Muscle of leg (tissue), 3 donors: ENCODE measurements at regions not wholly inside any gene's neighbourhood (a gene's known extent, or its start where the extent isn't known, plus 50 kb on each side); places are given as distances from the start of the nearest gene placed in this dataset.

Source experiments
- DNase-seq: peaks from one replicate; pipeline ENCODE4 v3.0.0; 2013
- H3K27ac ChIP-seq: one replicate; pipeline ENCODE4 v1.5.1; 2013; ENCODE audit warnings: mild to moderate bottlenecking, low read length, control low read depth
- H3K27me3 ChIP-seq: one replicate; pipeline ENCODE4 v1.6.1; 2013; ENCODE audit warnings: low read length; ENCODE audit not compliant: control insufficient read depth, insufficient read depth
- H3K36me3 ChIP-seq: one replicate; pipeline ENCODE4 v1.6.1; 2013; ENCODE audit warnings: low read length; ENCODE audit not compliant: control insufficient read depth, insufficient read depth
- H3K4me1 ChIP-seq: one replicate; pipeline ENCODE4 v1.6.1; 2013; ENCODE audit warnings: low read length; ENCODE audit not compliant: control insufficient read depth, insufficient read depth
- H3K4me3 ChIP-seq: one replicate; pipeline ENCODE4 v1.5.1; 2013; ENCODE audit warnings: low read length, control low read depth
- H3K9me3 ChIP-seq: replicated peaks from 2 replicates; pipeline ENCODE4 v1.6.1; 2013; ENCODE audit warnings: low read depth, low read length; ENCODE audit not compliant: control insufficient read depth
- WGBS: methylation state at CpG from one replicate; pipeline ENCODE4 v1.1.5; 2013; ENCODE audit warnings: missing lambda C conversion rate; ENCODE audit not compliant: insufficient coverage; 5-methylcytosine and 5-hydroxymethylcytosine counted together

DNA sequence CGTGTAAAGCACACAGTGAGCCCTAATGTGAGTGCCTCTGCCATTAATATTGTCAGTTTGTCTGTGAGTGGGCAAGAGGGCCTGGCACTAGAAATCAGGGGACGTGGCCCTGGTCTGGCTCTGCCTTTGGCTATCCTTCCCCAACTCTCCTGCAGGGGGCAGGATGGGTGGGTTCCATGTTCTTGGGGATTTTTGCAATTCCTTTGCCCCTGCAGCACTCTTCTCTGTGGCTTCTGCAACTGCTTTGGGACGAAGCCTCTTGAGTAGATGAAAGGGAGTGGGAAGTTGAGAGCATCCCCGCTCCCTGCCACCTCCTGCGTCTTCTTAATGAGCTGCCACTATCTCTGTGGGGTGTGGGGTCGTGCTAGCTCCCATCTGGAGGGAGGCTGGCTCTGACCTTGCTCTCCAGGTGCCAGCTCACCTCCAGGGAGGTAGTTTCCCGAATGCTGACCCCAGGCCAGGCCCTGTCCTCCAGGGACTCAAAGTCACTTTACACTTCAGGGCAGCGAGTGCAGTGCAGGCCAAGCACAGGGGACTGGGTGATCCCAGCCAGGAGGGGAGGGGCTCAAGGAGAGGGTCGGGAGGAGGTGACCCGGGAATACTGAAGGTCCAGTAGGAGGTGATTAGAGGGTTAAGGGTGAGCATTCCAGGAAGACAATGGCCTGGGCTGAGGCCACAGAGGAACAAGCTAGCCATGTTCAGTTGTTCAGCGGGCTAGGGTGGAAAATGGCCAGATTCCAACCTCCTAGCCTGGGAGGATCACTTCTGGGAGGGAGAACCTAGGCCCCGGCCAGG is 121.0 kb upstream of the NLRP1 start:
- WGBS: 22% methylated on average over 6 of the region's 12 CpGs
- H3K27me3 ChIP-seq: peaks cover 14% of the 10 kb centered on the region

GRCh38 chr17:5705876-5706576 is 121.7 kb upstream of the NLRP1 start:
- Histone ChIP-seq H3K27me3 (peaks cover 8% of the 10 kb centered on the region), H3K4me3 (no peak overlapping the region), H3K4me1 (peaks cover 5% of the 10 kb centered on the region), H3K36me3 (no peaks in the 10 kb centered on the region), H3K9me3 (peaks cover 10% of the 10 kb centered on the region), H3K27ac (no peak overlapping the region)
- WGBS: 79% methylated on average over 5 of the region's 10 CpGs
- DNase-seq: no peak

More for the DNA sequence above, 121.0 kb upstream of the NLRP1 start:
- Histone ChIP-seq H3K36me3 (no peaks in the 10 kb centered on the region), H3K9me3 (peaks cover 10% of the 10 kb centered on the region), H3K4me1 (peaks cover 5% of the 10 kb centered on the region), H3K4me3 (no peak overlapping the region), H3K27ac (no peak overlapping the region)
- no peak for DNase-seq

DNA sequence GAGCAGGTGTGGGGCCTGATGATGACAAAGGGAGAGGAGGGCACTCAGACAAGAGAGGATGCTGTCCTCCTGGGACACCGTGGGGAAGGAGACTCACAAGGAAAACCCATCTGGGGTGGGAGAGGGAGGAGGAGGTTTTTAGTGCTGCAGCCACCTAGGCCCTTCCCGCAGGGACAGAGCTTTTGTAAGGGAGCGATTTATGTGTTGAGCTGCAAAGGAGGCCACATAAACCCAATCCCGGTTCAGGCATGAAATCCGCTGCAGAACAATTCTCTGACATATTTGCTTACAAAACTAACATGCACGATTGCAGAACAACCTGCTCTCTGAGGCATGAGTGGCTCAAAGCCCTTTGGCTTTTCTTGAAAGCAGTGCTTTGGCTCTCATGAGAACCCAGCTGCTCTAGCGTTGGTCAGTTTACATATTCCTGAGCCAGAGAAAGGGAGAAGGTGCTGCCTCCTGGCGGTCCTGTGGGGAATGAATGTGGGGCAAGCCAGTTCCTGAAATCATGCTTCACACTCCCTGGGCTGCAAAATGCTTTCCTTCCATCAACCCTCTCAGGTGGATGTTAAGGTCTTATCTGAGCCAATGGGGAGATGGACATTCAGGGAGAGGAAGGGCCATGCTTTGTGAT is 122.4 kb upstream of the NLRP1 start:
- H3K4me1 ChIP-seq: peaks cover 5% of the 10 kb centered on the region
- peaks cover 10% of the 10 kb centered on the region for H3K27me3 ChIP-seq
- peak; percentile 85 for DNase-seq
- H3K27ac ChIP-seq: no peak overlapping the region
- H3K4me3 ChIP-seq: no peak overlapping the region
- peaks cover 10% of the 10 kb centered on the region for H3K9me3 ChIP-seq
- no peaks in the 10 kb centered on the region for H3K36me3 ChIP-seq
- WGBS: 16% methylated on average over 3 of the region's 8 CpGs

DNA sequence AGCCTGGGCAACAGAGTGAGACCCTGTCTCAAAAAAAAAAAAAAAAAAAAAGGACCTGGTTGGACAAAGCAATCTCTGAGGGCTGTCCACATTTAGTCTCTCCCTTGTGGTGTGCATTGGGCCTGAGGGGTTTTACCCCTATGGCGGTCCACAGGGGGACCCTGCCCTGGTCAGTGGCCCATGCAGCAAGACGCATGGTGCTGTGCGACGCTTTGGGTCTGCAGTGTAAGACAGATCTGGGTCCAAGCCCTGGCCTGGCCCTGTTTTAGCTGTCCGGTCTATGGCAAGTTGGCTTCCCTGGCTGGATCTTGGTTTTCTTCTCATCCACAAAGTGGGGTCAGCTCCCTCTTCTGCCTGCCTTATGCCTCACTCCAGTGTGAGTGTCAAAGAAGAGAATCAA is 123.2 kb upstream of the NLRP1 start:
- H3K9me3 ChIP-seq: peaks cover 10% of the 10 kb centered on the region
- no peaks in the 10 kb centered on the region for H3K36me3 ChIP-seq
- H3K4me3 ChIP-seq: no peak overlapping the region
- peaks cover 12% of the 10 kb centered on the region for H3K27me3 ChIP-seq
- WGBS: 91% methylated on average over 5 of the region's 5 CpGs
- peaks cover 5% of the 10 kb centered on the region for H3K4me1 ChIP-seq
- no peak overlapping the region for H3K27ac ChIP-seq
- no peak for DNase-seq

DNA sequence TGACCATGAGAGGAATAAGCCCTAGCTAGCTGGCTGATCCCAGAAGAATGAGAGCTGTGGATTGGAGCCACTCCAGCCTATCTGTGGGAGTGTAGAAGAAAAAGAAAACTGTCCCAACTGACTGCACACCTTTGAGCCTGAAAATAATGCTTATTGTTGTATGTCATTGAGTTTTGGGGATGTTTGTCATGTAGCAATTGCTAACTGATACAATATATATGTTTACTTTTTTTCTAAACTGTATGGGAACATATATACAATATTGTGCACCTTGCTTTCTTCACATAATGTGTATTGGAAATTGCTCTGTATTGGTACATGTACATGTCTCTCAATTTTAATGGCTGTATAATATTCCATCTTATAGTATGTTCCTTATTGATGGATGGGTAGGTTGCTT is 124.0 kb upstream of the NLRP1 start:
- Histone ChIP-seq H3K36me3 (no peaks in the 10 kb centered on the region), H3K9me3 (peaks cover 6% of the 10 kb centered on the region), H3K27me3 (peaks cover 8% of the 10 kb centered on the region), H3K4me3 (no peak overlapping the region), H3K4me1 (peaks cover 5% of the 10 kb centered on the region), H3K27ac (no peak overlapping the region)
- no peak for DNase-seq

- no peaks in the 10 kb centered on the region for H3K36me3 ChIP-seq
Observed at GRCh38 chr17:5711344-5711743, 127.0 kb upstream of the NLRP1 start.

DNA sequence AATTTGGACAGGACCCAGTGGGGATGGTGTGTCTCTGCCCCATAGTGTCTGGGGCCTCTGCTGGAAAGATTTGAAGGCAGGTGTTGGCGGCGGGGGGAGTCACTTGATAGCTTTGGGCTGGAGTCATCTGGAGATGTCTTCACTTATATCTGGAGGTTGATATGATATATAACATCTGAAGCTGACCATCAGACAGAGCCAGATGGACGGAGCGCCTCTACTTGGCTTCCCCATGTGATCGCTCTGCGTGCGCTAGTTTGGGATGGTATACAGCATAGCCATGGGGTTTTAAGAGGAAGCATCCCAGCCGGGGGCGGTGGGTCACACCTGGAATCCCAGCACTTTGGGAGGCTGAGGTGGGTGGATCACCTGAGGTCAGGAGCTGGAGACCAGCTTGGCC is 130.7 kb upstream of the NLRP1 start:
- no peak for DNase-seq
- H3K36me3 ChIP-seq: no peaks in the 10 kb centered on the region
- H3K4me1 ChIP-seq: no peaks in the 10 kb centered on the region
- H3K27ac ChIP-seq: no peak overlapping the region
- H3K4me3 ChIP-seq: no peak overlapping the region
- 89% methylated on average over 7 of the region's 9 CpGs for WGBS
- peaks cover 15% of the 10 kb centered on the region for H3K27me3 ChIP-seq
- H3K9me3 ChIP-seq: no peaks in the 10 kb centered on the region

More at GRCh38 chr17:5711344-5711743, 127.0 kb upstream of the NLRP1 start:
- Histone ChIP-seq H3K27me3 (peaks cover 12% of the 10 kb centered on the region), H3K27ac (no peak overlapping the region), H3K4me3 (no peak overlapping the region), H3K4me1 (peaks cover 5% of the 10 kb centered on the region), H3K9me3 (peaks cover 6% of the 10 kb centered on the region)
- DNase-seq: no peak
- no CpG with 5 or more reads among the region's 8 CpGs for WGBS

DNA sequence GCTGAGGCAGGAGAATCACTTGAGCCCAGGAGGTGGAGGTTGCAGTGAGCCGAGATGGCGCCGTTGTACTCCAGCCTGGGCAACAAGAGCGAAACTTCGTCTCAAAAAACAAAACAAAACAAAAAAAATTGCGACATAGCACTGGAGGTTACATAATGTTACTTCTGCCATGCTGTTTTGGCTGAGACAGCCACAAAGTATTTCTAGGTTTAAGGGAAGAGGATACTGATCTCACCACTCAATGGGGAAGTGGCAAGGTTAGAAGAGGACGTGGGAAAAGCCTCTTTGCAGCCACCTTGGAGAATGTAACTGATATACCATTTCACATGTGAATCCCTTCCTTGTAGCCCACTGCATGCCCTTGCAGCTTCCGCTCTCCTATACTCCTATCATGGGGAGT is 131.2 kb upstream of the NLRP1 start:
- DNase-seq: peak; percentile 38
- H3K4me1 ChIP-seq: no peaks in the 10 kb centered on the region
- no peak overlapping the region for H3K4me3 ChIP-seq
- 80% methylated on average over 1 of the region's 8 CpGs for WGBS
- H3K36me3 ChIP-seq: no peaks in the 10 kb centered on the region
- peaks cover 15% of the 10 kb centered on the region for H3K27me3 ChIP-seq
- no peaks in the 10 kb centered on the region for H3K9me3 ChIP-seq
- H3K27ac ChIP-seq: no peak overlapping the region

- H3K9me3 ChIP-seq: no peaks in the 10 kb centered on the region
- H3K4me3 ChIP-seq: no peak overlapping the region
- H3K4me1 ChIP-seq: no peaks in the 10 kb centered on the region
- DNase-seq: no peak
- peaks cover 10% of the 10 kb centered on the region for H3K27me3 ChIP-seq
- 67% methylated on average over 1 of the region's 4 CpGs for WGBS
- H3K27ac ChIP-seq: no peak overlapping the region
- H3K36me3 ChIP-seq: no peaks in the 10 kb centered on the region
Observed at GRCh38 chr17:5718726-5719125, 134.4 kb upstream of the NLRP1 start.

DNA sequence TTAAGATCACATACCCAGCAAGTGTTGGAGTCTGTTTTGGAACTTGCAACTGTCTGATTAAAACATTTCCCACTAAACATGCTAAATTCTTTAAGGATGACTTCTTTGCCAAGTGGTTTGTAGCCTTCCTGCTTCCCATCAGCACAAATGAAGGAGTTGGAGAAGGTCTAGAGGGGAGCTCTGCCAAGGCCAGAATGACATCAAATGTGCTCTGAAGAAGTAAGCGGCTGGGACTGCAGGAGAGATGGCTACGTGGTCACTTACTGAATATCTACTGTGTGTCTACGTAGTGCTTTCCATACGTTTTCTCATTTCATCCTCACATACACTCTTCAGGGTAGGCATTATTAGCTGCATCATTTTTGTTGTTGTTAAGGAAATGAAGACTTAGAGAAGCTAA is 135.7 kb upstream of the NLRP1 start:
- no CpG with 5 or more reads among the region's 4 CpGs for WGBS
- Histone ChIP-seq H3K4me3 (no peak overlapping the region), H3K9me3 (no peaks in the 10 kb centered on the region), H3K27me3 (peaks cover 3% of the 10 kb centered on the region), H3K36me3 (no peaks in the 10 kb centered on the region), H3K4me1 (no peaks in the 10 kb centered on the region), H3K27ac (no peak overlapping the region)
- no peak for DNase-seq
